NCI-H2081 (cell line): ENCODE measurements at regions not wholly inside any gene's neighbourhood (a gene's known extent, or its start where the extent isn't known, plus 50 kb on each side); places are given as distances from the start of the nearest gene placed in this dataset.
"Not testable (repeated sequence)": the region's sequence is repeated elsewhere in the genome, so short reads cannot be mapped to it uniquely, and the experiment has no call there.

Source experiments
- DNase-seq, 2 experiments: peaks; one replicate each; lab custom pipeline; 2025; lab: John Stamatoyannopoulos, UW

DNA sequence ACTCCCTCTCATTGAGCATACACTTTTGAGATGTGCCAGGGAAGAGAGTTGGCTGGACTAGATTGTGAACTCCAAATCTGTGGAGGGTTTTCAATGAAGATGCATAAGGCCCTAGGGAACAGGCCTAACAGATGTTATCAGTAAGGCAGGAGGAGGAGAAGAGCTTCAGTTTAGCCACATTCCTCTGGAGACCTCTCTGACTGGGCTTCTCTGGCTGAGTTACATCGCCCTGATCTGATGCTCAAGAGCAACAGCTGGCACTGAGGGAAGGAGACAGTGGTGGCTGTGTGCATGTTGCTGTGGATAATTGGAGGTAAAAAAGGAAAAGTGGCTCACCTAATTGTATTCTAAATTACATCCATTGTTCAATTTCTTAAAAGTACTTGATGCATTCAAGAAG lies 206.4 kb upstream of the CFAP20DC start:
- DNase-seq = no peak

DNA sequence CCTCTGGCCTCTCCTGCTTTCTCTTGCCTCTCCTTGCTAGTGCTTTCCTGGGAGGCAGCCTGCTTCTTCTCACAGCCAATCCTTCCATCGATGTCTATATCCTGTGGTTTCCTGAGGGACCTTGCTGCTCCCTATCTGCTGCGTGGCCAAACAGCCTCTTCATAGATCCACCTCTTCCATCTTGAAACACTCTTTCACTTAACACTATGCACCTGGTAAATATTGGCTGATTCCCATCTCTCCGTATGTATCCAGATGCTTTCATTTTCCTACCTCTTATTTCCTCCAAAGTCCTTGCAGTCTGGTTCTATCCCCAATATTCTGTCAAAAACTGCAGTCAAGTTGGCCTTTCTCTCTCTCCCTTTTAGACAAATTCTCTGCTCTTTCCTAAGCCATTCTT lies 205.2 kb upstream of the CFAP20DC start:
- no peak for DNase-seq

DNA sequence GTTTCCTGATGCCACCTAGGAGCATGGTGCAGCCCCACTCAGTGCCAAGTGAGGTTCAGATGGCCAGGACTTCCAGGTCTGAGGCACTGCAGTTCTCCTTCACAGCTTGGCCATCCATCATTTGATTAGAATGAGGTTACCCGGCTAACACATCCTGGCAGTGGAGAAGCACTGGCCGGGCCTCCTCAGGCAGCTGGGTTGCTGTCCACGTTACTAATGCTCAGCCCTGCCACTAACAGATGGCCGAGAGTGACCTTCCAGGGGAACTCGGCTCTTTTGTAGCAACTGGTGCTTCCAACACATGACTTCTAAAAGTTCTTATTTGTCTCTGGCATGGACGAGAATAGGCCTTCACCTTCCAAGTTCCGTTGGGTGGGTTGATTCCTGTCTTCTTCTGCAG lies 204.6 kb upstream of the CFAP20DC start:
- no peak for DNase-seq

DNA sequence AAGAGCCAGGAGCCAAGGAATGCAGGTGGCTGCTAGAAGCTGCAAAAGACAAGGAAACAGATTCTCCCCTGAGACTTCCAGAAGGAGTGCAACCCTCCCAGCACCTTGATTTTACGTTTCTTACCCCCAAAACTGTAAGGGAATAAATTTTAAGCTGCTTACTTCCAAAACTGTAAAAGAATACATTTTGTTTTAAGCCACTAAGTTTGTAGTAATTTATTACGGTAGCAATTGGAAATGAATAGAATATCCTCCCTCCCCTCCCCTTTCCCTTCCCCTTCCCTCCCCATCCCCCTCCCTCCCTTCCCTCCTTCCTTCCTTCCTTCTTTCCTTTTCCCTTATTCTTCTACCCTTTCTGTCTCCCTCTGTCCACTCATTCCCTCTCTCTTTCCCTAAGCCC lies 203.7 kb upstream of the CFAP20DC start:
- DNase-seq = no peak

DNA sequence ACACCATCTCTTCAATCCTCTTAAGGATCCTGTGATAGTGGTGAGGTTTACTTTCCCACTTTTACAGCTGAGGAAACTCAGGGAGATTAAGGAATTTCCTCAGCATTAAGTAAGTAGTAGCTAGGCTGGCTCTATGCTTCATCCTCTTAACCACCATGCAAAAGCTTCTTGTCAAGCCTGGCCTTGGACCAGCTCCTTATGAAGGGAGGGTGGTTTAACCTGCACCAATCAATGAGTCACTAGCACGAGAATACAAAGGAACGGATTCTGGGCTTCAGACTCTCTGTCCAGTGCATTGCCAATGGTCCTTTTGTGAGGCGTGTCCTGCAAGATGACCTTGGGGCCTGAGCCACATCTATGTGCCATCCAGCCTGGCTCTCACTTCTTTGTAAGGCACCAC lies 202.0 kb upstream of the CFAP20DC start:
- DNase-seq = no peak

DNA sequence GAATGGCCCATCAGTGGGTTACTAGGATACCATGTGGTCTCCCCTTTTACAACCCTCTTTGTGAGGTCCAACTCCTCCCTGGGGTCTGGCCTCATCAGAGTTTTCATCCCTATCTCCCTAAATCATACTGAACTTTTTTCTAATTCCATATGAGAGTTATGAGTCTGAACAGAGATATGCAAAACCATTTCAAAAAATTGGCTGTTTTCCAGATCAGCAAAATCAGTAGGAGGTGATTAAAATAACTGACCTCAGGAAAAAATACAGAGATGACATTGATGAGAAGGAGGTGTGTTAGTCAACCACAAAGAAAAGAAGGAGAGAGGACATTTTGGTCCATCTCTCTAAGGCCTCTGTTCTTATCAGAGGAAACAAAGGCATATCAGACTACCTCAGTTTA lies 200.8 kb upstream of the CFAP20DC start:
- no peak for DNase-seq

DNA sequence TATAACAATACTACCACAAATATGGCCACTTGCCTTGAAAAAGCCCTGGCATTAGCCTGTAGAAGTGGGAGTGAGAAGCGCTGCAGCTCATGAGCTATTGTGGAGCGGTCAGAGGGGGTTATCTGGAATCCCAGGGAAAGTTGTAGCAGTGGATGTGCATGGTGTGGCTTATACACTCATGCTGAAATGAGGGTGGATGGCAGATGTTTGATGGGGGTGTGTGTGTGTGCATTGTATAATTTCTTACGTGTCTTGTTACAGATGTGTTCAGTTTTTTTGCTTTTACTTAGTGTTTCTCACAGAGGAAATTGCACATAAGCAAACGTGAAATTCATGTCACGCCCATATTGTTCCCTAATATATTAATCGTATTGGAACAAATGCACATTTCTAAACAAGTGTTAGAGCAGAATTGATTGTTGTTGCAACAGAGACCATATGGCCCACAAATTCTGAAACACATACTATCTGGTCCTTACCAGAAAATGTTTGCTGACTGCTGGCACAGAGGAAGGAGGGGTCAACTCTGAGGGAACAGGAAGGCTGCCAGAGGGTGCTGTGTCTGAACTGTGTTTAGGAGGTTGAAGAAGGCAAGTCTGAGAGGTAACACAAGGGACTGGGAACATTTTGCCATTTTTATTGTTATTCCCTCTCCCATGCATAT lies 200.0 kb upstream of the CFAP20DC start:
- no peak for DNase-seq

DNA sequence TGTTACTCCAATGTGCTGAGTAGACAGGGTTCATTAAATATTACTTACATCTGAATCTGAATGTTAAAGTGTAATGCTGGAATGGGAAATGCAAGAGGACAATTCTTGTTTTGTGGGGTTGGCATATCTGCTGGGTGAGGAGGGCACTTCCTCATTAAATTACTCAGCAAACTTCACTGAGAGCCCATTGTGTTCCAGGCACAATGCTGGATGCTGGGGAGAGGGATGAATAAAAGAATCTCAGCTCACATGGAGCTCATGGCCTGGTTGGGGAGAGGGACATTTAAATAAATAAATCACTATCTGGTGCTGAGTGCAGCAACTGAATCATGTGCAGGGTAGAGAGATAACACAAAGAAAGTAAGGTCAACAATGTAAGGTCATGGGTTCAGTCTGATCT lies 199.2 kb upstream of the CFAP20DC start:
- DNase-seq = no peak

DNA sequence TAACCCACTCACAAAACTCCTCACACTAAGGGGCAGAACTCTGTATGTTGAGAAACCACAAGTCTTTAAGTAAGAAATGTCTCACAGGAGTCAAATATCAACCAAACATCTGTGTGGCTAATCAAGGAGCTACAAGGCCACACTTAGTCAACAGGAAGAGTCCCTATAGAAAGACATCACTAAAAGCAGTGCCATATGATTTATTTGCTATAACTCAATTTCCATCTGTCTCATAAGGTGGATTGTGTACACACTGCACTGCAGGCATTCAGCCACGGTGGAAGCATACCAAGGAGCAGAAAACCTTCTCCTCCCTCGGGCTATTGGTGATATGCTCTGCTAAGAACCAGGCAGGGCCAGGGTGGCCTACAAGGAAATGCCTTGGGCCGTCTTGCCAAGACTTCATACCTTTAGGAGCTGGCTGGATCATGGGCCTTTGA lies 197.6 kb upstream of the CFAP20DC start:
- DNase-seq = no peak

DNA sequence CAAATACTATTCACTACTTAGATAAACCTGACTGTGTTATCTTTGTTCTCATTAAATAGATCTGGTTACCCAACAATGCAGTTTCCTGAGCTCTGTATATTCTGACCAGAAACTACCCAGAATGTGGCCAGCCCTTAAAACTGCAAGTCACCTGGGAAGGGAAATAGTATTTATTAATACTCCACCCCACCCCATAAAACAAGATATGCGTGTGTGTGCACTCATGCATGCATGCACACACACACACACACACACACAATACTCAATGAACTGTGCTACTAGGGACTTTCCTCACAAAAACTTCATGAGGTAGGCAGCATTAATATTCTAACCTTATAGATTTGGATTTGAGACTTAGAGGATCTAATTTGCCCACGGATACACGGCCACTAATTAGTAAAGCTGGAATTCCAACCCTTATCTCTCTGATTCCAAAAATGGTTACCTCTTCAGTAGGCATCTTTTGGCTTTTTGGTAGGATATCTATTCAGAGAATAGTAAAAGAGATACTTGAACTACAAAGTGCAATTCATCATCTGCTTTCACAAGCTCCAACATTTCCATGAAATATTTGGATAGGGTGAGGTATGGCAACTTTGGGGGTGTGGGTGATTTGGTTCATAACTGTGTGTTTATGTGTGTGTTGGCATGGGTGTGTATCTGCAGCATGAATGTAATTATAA lies 197.0 kb upstream of the CFAP20DC start:
- no peak for DNase-seq

DNA sequence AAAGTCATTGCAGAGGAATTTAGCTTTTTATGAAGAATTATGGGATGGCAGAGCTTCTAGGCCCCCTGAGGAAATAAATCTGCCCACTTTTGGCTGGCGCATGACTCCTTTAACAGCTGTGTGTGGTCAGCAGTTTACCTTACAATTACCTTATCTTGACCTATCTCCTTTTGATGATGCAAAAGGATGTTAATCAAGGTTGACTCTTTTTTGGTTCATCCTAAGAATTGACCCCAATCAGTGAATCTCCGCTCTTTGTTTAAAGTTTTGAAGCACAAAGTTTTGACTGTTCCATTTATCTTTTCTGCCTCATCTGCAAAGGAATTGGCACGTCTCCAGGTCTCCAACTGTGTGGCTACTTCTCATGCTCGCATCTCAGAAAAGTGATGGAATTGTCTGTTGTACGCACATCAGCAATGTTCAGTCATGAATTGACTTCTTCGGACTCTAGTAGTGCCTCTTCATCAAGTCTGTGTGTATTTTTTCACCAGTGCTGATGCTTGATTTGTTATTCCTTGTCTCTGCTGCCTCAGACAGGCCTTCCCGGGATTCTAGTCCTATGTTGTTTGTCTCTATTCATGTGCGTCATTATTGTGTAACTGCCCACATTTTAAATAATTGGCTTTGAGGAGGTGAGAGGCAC lies 196.2 kb upstream of the CFAP20DC start:
- DNase-seq = no peak

DNA sequence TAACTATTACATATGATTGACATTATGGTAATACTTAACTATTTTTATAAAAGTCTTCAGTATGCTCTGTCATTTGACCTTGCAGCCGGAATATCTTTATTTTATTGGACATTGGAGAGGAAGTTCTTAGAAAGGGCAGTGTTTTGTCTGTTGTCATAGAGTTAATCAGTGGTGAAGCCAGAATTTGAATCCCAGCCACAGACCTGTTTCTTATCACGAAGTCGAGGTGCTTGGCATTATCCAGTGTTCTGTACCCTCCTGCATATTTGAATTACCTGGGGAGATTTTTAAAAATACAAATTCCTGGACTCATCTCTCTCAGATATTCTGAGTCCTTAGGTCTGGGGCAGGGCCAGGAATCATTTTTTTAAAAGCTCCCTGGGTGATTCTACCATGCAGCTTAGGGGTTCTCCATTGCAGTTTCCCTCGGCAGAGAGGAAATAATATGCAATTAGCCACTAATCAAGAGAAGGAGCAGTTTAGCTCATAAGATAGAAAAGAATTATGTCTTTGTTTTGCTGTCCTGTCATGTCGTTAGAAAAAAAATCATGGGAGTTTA lies 195.6 kb upstream of the CFAP20DC start:
- DNase-seq = no peak

DNA sequence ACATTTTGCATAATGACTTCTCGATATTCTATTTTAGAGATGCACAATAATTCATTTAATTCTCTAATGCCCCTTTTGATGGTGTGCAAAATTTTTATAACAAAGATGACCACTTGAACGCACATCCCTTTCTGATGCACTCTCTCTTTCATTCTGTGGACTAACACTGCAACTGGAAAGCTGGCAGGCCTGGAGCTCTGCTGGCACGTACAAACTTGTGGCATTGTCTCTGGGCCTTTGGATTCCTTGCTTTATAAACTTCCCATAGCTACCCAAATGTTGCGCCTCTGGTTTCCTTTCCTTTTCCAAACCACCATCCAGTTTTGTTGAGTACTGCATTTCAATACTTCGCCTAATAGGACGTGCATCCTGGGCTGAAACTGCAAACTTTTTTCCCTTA lies 194.5 kb upstream of the CFAP20DC start:
- DNase-seq = no peak

DNA sequence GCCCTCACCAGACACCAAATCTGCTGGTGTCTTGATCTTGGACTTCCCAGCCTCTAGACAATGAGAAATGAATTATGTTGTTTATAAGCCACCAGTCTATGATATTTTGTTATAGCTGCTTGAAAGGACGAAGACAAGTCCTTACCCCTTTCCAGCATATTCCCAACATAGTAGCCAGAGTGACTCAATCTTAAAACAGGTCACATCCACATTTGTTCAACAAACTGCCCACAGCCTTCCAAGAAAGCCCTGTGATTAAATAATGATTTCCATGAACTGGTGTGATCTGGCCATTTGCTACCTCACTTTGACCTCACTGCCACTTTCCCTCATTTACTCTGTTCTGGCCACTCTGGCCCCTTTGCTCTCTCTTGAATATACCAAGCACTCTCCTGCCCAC lies 193.7 kb upstream of the CFAP20DC start:
- DNase-seq = no peak

DNA sequence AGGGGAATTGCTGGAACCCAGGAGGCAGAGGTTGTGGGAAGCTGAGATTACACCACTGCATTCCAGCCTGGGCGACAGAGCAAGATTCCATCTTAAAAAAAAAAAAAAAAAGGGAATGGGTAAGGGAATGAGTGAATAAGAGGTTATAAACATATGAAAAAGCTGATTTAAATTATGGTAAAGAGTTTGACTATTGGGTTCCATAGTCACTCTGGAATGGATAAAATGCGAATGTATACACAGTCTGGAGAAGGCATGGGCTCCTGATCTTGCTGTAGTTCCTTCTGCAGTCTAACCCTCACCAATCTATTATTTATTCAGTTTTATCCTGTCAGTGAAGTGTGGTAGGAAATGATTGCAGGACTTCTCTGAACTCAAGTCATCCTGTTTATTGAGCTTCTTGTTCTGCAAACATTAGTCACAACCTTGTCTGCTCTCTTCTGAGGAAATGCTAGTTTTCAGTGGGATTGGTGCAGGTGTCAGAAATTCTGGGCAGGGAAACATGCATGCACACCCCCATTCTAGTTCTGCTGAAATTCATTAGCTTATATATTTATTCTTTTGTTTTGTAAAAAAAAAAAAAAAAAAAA lies 190.9 kb upstream of the CFAP20DC start:
- no peak for DNase-seq

DNA sequence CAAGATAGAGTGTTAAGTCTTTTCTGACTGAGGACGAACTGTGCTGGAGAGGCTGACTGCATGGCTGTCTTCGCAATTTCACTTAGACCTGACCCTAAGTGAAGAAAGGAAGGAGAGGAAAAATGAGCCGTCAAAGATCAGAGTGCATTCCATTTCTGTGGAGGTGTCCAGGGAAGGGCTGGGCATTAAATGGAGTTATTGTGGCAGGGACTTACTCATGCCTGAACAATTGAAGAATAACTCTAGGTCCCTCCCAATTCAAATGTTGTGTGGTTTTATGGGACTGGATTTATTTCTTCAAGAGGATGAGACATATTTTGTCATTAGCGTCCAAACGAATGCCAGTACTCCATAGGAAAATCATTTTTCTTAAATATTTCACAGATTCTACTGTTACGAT lies 187.3 kb upstream of the CFAP20DC start:
- no peak for DNase-seq

DNA sequence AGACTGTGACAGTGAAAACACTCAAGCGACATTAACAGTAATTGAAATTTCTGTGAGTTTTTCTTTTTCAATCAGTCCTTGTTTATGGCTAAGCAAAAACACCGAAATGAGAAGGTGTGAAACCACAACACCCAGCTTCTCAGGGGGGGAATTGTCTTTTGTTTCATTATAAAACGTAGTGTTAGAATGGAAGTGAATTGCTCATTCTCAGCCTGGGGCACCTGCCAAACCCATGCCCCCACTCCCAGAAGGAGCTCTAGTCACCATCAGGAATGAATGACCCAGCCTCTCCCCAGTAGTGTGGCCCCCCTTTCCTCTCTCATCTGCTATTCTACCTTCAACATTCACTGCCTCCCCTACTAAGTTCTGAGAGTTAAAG lies 185.8 kb upstream of the CFAP20DC start:
- no peak for DNase-seq

DNA sequence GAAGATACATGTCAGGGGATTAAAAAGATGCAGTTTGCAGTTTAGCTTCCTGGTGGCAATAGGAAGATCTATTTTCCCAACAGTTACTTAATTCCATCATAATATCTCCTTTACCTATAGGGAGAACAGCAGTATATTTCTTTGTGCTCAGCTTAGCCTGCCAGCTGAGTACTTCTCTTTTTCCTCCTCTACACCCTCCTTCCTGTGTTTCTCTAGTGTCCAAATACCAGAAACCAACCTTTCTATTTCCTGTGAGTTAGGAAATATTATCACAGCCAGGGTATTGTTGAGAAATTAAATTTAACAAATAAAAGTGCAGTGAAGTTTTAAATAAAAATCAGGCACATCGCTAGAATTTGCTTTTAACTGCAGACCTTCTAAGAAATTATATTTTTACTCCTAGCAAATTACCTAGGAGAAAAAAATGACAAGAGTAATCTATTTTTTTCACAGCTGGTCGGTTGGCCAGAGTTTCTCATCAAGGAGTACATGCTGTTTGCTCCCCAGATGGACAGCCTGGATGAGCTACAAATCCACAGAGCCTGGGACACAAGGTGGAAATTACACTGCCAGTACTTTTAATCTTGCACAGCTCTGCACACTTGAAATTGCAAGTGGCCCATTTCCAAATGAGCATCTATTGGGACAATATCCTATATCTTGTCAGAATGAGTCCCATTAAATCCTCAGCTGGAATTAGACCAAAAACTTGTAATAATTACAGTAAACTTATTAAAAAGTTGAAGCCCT lies 185.2 kb upstream of the CFAP20DC start:
- DNase-seq = no peak

DNA sequence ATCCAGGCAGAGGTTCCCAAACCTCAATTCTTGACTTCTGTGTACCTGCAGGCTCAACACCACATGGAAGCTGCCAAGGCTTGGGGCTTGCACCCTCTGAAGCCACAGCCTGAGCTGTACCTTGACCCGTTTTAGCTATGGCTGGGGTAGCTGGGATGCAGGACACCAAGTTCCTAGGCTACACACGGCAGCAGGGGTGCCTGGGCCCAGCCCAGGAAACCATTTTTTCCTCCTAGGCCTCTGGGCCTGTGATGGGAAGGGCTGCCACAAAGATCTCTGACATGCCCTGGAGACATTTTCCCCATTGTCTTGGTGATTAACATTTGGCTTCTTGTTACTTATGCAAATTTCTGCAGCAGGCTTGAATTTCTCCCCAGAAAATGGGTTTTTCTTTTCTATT lies 180.6 kb upstream of the CFAP20DC start:
- not testable (repeated sequence) for DNase-seq

DNA sequence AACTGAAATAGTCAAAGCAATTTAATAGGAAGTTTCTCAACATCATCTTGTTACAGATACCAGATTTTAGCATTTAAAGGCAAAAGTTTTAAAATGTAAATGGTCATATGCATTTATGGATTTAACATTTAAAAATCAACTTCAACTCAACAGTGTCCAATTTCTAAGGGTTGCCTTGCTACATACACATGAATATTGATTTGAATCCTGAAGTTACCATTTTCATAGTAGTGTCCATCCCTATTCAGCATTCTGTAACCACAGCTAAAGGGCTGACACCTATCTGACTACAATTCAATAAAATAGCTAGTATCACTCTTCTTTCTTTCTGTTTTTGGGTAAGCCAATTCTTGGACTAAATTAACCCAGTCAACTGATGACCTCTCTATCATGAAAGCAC lies 164.0 kb upstream of the CFAP20DC start:
- DNase-seq = no peak

DNA sequence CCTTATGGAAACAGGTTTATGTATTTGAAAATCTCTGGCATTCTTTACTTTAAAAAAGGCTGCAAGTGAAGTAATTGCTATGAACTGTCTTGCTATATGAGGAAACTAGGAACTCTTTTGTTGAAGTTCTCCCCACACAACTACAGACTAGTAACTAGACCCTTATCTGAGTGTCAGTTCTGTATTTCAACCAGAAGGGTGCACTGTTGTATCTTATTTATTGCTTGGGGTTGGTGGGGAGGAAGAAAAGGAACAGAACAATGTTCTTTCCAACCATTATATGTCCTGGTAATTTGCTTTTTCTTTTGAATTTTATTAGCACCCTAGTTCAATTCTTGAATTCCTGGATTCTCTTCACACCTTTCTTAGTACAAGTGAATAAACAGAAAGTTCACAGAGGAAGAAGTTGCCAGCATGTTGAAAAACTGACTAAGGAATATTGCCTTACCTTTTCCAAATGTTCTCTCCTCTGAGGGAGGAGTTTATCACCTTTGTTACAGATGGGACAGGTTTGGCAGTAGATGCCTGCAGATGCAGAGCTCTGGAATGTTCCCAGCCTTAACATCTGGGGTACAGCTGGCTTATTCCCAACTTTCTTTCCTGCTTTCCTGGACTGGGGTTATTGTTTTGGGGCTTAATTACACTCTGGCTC lies 162.4 kb upstream of the CFAP20DC start:
- DNase-seq = peak; percentile 10 to 48

DNA sequence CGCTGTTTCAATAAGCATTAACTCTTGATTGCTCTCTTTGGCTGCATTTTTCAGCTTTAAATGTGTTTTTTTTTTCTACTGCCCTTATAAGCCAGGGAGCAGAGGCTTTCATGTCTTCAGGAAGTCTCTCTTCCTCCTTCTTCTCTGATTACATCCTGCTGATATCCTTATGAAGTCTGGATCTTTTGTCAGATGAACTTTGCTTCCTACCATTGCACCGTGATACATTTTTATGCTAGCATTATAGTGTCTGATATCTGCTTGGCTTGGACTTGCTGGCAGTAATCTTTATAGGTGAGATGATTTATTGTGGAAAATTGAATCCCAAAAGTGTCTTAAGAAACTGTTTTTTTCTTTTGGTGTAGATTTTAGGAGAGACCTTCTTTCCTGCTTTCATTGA lies 160.4 kb upstream of the CFAP20DC start:
- DNase-seq = no peak
